Activated CD4-positive, alpha-beta T cell treated with anti-CD3 and anti-CD28 coated beads for 36 hours (primary cell): ENCODE measurements at regions not wholly inside any gene's neighbourhood (a gene's known extent, or its start where the extent isn't known, plus 50 kb on each side); places are given as distances from the start of the nearest gene placed in this dataset.
"Not testable (repeated sequence)": the region's sequence is repeated elsewhere in the genome, so short reads cannot be mapped to it uniquely, and the experiment has no call there.

Source experiments
- ATAC-seq: fragments of 200-7000 bp; cut with Tn5 transposase; one replicate; pipeline ENCODE4 v1.10.0; 2021; ENCODE audit warnings: mild to moderate bottlenecking, moderate library complexity
- CTCF ChIA-PET: fragments of 350-600 bp; sonication (Branson Sonifier 250); formaldehyde crosslinking; loops from one replicate; lab custom pipeline; 2021; ENCODE audit warnings: antibody characterized with exemption; lab: Charles Lee
- POLR2A ChIA-PET: fragments of 350-600 bp; sonication (Branson Sonifier 250); formaldehyde crosslinking; loops from one replicate; lab custom pipeline; 2021; ENCODE audit warnings: antibody characterized with exemption, inconsistent platforms; lab: Charles Lee
- DNase-seq: peaks from one replicate; pipeline ENCODE4 v3.0.0-alpha.2; 2020
- H3K27ac Mint-ChIP-seq: one replicate; pipeline ENCODE4 v1.8.0; 2021; ENCODE audit warnings: mixed read lengths
- H3K27me3 Mint-ChIP-seq: one replicate; pipeline ENCODE4 v1.8.0; 2021; ENCODE audit warnings: mixed read lengths
- H3K36me3 Mint-ChIP-seq: one replicate; pipeline ENCODE4 v1.8.0; 2021; ENCODE audit warnings: low read depth, mixed read lengths
- H3K4me1 Mint-ChIP-seq: one replicate; pipeline ENCODE4 v1.8.0; 2021; ENCODE audit warnings: mixed read lengths
- H3K4me3 Mint-ChIP-seq: one replicate; pipeline ENCODE4 v1.8.0; 2021; ENCODE audit warnings: mild to moderate bottlenecking, moderate library complexity, mixed read lengths
- H3K9me3 Mint-ChIP-seq: one replicate; pipeline ENCODE4 v1.8.0; 2021; ENCODE audit warnings: low read depth, mixed read lengths
- intact Hi-C, 2 experiments: fragments of 100-400 bp; cut with DNase I in 1 of 2; cut with micrococcal nuclease in 1 of 2; formaldehyde crosslinking; loops; one replicate each; pipeline versions ENCODE4 v1.14.2 to v1.15.1; 2022 to 2024; cut with DNase I, micrococcal nuclease

DNA sequence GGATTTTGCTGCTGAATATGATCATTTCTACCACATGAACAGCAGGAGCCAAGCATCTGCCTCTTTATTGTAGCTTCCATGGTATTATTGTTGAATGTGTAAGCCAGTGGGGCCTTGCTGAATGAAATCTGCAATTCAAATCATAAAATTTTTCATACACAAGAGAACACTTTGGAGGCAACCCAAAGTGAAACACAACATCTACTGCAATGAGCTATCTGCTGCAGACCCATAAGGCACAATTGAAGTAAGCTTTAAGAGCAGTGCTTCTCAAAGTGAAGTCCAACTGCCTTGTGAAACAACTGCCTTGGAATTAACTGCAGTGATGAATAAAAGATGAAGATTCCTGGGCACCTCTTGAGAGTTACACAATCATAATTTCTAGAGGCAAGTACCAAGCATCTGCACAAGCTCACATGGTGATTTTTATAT, 626.3 kb upstream of the INTU start:
- Mint-ChIP-seq H3K4me3 (no peak overlapping the region), H3K27ac (no peak overlapping the region), H3K36me3 (no peaks in the 10 kb centered on the region), H3K9me3 (peaks cover 6% of the 10 kb centered on the region), H3K27me3 (no peaks in the 10 kb centered on the region), H3K4me1 (no peaks in the 10 kb centered on the region)
- CTCF ChIA-PET: no interaction called here
- no peak for DNase-seq
- POLR2A ChIA-PET: no interaction called here
- intact Hi-C loops: no loop called here
- no peak for ATAC-seq

- CTCF ChIA-PET: no interaction called here
- Mint-ChIP-seq H3K4me3 (no peak overlapping the region), H3K27ac (no peak overlapping the region), H3K9me3 (peaks cover 6% of the 10 kb centered on the region), H3K4me1 (no peaks in the 10 kb centered on the region), H3K36me3 (no peaks in the 10 kb centered on the region), H3K27me3 (no peaks in the 10 kb centered on the region)
- no peak for DNase-seq
- intact Hi-C loops: no loop called here
- POLR2A ChIA-PET: no interaction called here
- no peak for ATAC-seq
Observed at GRCh38 chr4:127007305-127007704, 625.5 kb upstream of the INTU start.

GRCh38 chr4:127012549-127012948, 620.2 kb upstream of the INTU start:
- DNase-seq: no peak

GRCh38 chr4:127015667-127016117, 617.1 kb upstream of the INTU start:
- CTCF ChIA-PET: no interaction called here
- ATAC-seq: no peak
- intact Hi-C loops: no loop called here

More at GRCh38 chr4:127012549-127012948, 620.2 kb upstream of the INTU start:
- Mint-ChIP-seq H3K9me3 (peaks cover 5% of the 10 kb centered on the region), H3K27ac (no peak overlapping the region), H3K27me3 (no peaks in the 10 kb centered on the region), H3K4me3 (no peak overlapping the region), H3K4me1 (no peaks in the 10 kb centered on the region), H3K36me3 (no peaks in the 10 kb centered on the region)
- no peak for ATAC-seq
- intact Hi-C loops: no loop called here
- CTCF ChIA-PET: no interaction called here
- POLR2A ChIA-PET: no interaction called here

GRCh38 chr4:127018381-127018780, 614.4 kb upstream of the INTU start:
- H3K4me1 Mint-ChIP-seq: no peaks in the 10 kb centered on the region
- no peak overlapping the region for H3K27ac Mint-ChIP-seq
- no peak for DNase-seq
- H3K9me3 Mint-ChIP-seq: peaks cover 2% of the 10 kb centered on the region
- no peak overlapping the region for H3K4me3 Mint-ChIP-seq
- CTCF ChIA-PET: no interaction called here
- POLR2A ChIA-PET: no interaction called here
- H3K27me3 Mint-ChIP-seq: no peaks in the 10 kb centered on the region
- no peak for ATAC-seq
- intact Hi-C loops: no loop called here
- no peaks in the 10 kb centered on the region for H3K36me3 Mint-ChIP-seq

More at GRCh38 chr4:127015667-127016117, 617.1 kb upstream of the INTU start:
- Mint-ChIP-seq H3K36me3 (no peaks in the 10 kb centered on the region), H3K27ac (no peak overlapping the region), H3K27me3 (no peaks in the 10 kb centered on the region), H3K9me3 (peaks cover 2% of the 10 kb centered on the region), H3K4me1 (no peaks in the 10 kb centered on the region), H3K4me3 (no peak overlapping the region)
- no peak for DNase-seq
- POLR2A ChIA-PET: no interaction called here

DNA sequence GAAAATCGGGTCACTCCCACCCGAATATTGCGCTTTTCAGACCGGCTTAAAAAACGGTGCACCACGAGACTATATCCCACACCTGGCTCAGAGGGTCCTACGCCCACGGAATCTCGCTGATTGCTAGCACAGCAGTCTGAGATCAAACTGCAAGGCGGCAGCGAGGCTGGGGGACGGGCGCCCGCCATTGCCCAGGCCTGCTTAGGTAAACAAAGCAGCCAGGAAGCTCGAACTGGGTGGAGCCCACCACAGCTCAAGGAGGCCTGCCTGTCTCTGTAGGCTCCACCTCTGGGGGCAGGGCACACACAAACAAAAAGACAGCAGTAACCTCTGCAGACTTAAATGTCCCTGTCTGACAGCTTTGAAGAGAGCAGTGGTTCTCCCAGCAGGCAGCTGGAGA, 611.9 kb upstream of the INTU start:
- CTCF ChIA-PET, H3K27ac Mint-ChIP-seq, H3K36me3 Mint-ChIP-seq, ATAC-seq, H3K9me3 Mint-ChIP-seq, H3K4me3 Mint-ChIP-seq, intact Hi-C loops, POLR2A ChIA-PET, H3K4me1 Mint-ChIP-seq, DNase-seq, H3K27me3 Mint-ChIP-seq: not testable (repeated sequence)

- Mint-ChIP-seq H3K9me3 (peaks cover 7% of the 10 kb centered on the region), H3K4me3 (no peak overlapping the region), H3K27me3 (no peaks in the 10 kb centered on the region), H3K36me3 (no peaks in the 10 kb centered on the region), H3K27ac (no peak overlapping the region), H3K4me1 (no peaks in the 10 kb centered on the region)
- POLR2A ChIA-PET: no interaction called here
- DNase-seq: no peak
- intact Hi-C loops: no loop called here
- no peak for ATAC-seq
- CTCF ChIA-PET: no interaction called here
Observed at GRCh38 chr4:127036296-127036695, 596.5 kb upstream of the INTU start.

DNA sequence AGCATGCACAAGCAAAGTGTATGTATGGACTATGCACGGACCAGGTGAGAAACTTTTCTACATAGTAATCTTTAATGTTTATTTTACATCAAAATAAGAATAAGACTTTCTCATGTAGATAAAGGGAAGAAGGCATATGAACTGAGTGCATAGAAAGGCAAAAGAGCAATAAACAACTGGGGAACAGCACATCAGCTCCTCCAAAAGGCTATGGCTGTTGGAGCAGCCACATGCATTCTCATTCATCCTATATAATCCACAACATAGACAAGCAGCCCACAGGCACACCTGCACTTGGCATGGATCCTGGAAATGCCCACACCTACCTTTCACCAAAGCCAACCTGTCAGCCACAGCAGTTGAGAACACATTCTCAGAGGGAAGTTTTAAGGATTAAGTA, 586.9 kb upstream of the INTU start:
- DNase-seq (no peak), ATAC-seq (no peak)
- no peaks in the 10 kb centered on the region for H3K36me3 Mint-ChIP-seq
- no peak overlapping the region for H3K4me3 Mint-ChIP-seq
- H3K4me1 Mint-ChIP-seq: no peaks in the 10 kb centered on the region
- ChIA-PET CTCF (no interaction called here), POLR2A (no interaction called here)
- peaks cover 4% of the 10 kb centered on the region for H3K9me3 Mint-ChIP-seq
- H3K27ac Mint-ChIP-seq: no peak overlapping the region
- intact Hi-C loops: no loop called here
- no peaks in the 10 kb centered on the region for H3K27me3 Mint-ChIP-seq

DNA sequence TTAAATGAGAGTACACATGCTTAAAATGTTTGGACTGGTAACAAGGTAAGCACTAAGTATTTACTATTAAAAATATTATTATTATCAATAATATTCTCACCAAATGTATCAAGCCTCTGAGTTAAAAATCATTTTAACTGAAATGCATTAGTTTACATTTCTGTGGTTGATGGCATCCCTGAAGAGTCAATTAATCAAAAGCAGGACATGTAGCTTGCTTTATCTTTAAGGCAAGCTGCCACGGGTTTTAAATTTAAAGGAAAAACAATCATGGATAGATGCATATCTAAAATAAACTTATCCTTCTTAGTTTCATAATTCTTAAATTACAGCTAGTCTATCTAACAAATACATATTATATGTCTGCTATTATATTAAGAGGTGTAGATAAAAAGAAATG, 584.8 kb upstream of the INTU start:
- no peak overlapping the region for H3K27ac Mint-ChIP-seq
- intact Hi-C loops: no loop called here
- no peaks in the 10 kb centered on the region for H3K4me1 Mint-ChIP-seq
- no peaks in the 10 kb centered on the region for H3K27me3 Mint-ChIP-seq
- ChIA-PET POLR2A (no interaction called here), CTCF (interaction anchor here (0.9 kb wide), 1 partner anchor 120 kb away, joined by 3 read pairs; no protein-coding TSS in a partner anchor)
- ATAC-seq: no peak
- no peak overlapping the region for H3K4me3 Mint-ChIP-seq
- no peak for DNase-seq
- H3K9me3 Mint-ChIP-seq: peaks cover 4% of the 10 kb centered on the region
- no peaks in the 10 kb centered on the region for H3K36me3 Mint-ChIP-seq

- ChIA-PET CTCF (interaction anchor here (0.9 kb wide), 1 partner anchor 120 kb away, joined by 3 read pairs; no protein-coding TSS in a partner anchor), POLR2A (no interaction called here)
- intact Hi-C loops: no loop called here
- ATAC-seq (no peak), DNase-seq (no peak)
- Mint-ChIP-seq H3K9me3 (peaks cover 4% of the 10 kb centered on the region), H3K4me3 (no peak overlapping the region), H3K27ac (no peak overlapping the region), H3K36me3 (no peaks in the 10 kb centered on the region), H3K27me3 (no peaks in the 10 kb centered on the region), H3K4me1 (no peaks in the 10 kb centered on the region)
Observed at GRCh38 chr4:127048376-127049044, 584.2 kb upstream of the INTU start.

- Mint-ChIP-seq H3K4me1 (no peaks in the 10 kb centered on the region), H3K4me3 (no peak overlapping the region), H3K9me3 (peaks cover 3% of the 10 kb centered on the region), H3K27me3 (no peaks in the 10 kb centered on the region), H3K36me3 (no peaks in the 10 kb centered on the region), H3K27ac (no peak overlapping the region)
- ATAC-seq (no peak), DNase-seq (no peak)
- POLR2A ChIA-PET: no interaction called here
- intact Hi-C loops: no loop called here
- CTCF ChIA-PET: interaction anchor here (0.5 kb wide), 1 partner anchor 1938 kb away, joined by 4 read pairs; no protein-coding TSS in a partner anchor
Observed at GRCh38 chr4:127049526-127049925, 583.2 kb upstream of the INTU start.

DNA sequence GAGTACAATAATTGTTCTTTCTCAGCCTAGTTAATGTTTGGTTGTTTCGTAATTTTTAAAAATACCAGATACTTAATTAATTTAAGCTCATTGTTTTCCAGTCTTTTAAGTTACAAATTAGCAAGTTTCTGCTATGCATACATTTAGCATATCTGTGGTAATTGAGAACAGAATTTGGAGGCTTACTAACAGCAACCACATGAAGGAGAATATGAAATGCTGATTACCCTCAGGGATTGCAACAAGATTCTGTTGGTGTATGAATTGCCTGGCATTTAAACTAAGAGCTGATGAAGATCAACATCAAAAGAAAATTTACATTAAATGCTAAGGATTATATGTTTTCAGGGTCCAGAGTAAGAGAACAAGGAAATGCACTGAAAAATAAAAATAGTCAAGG, 580.0 kb upstream of the INTU start:
- Mint-ChIP-seq H3K27ac (no peak overlapping the region), H3K9me3 (peaks cover 12% of the 10 kb centered on the region), H3K4me1 (no peaks in the 10 kb centered on the region), H3K36me3 (no peaks in the 10 kb centered on the region), H3K27me3 (no peaks in the 10 kb centered on the region), H3K4me3 (no peak overlapping the region)
- DNase-seq: no peak
- ATAC-seq: no peak
- ChIA-PET POLR2A (no interaction called here), CTCF (no interaction called here)
- intact Hi-C loops: no loop called here
